Stomach (tissue), 4 donors: ENCODE measurements at regions not wholly inside any gene's neighbourhood (a gene's known extent, or its start where the extent isn't known, plus 50 kb on each side); places are given as distances from the start of the nearest gene placed in this dataset.

Source experiments
- CTCF ChIP-seq, 7 experiments: fragments of 450-650 bp in 4 of 7; fragments of 200-600 bp in 3 of 7; sonication (generic) in 3 of 7; IDR thresholded peaks; one replicate each; pipeline ENCODE4 v1.5.1; 2016 to 2019; ENCODE audit warnings: antibody characterized with exemption in 7 of 7, control low read depth in 2 of 7, mild to moderate bottlenecking in 1 of 7
- POLR2AphosphoS5 ChIP-seq, 3 donors: sonication (generic); formaldehyde crosslinking; IDR thresholded peaks; one replicate each; pipeline ENCODE4 v1.6.1; 2016; ENCODE audit warnings: antibody characterized with exemption in 3 of 3

GRCh38 chr5:9889511-9889910 is 259.4 kb upstream of the TAS2R1 start:
- TF ChIP-seq CTCF (IDR thresholded peaks at IDR 0.05) (no peak), POLR2AphosphoS5 (IDR thresholded peaks at IDR 0.05) (no peak)
